Tibial nerve (tissue), 4 donors: ENCODE measurements at regions not wholly inside any gene's neighbourhood (a gene's known extent, or its start where the extent isn't known, plus 50 kb on each side); places are given as distances from the start of the nearest gene placed in this dataset.

Source experiments
- DNase-seq, 2 donors: peaks; one replicate each; pipeline ENCODE4 v3.0.0-alpha.2; 2019; ENCODE audit warnings: low spot score in 2 of 2
- H3K27ac ChIP-seq, 4 donors: fragments of 200-600 bp; sonication (generic) in 3 of 4; one replicate each; pipeline ENCODE4 v1.5.1; 2017 to 2019; ENCODE audit warnings: mild to moderate bottlenecking in 1 of 4
- H3K27me3 ChIP-seq, 2 donors: fragments of 200-600 bp; sonication (generic) in 1 of 2; one replicate each; pipeline versions ENCODE4 v1.5.1 to v1.6.0; 2017 to 2019
- H3K36me3 ChIP-seq, 3 donors: fragments of 200-600 bp; sonication (generic); one replicate each; pipeline ENCODE4 v1.5.1; 2018 to 2019
- H3K4me1 ChIP-seq, 4 donors: fragments of 200-600 bp; sonication (generic) in 3 of 4; one replicate each; pipeline ENCODE4 v1.5.1; 2017 to 2019
- H3K4me3 ChIP-seq, 4 donors: fragments of 200-600 bp; sonication (generic) in 3 of 4; one replicate each; pipeline ENCODE4 v1.5.1; 2017 to 2019; ENCODE audit warnings: mild to moderate bottlenecking in 1 of 4, moderate library complexity in 1 of 4
- H3K9me3 ChIP-seq, 4 donors: fragments of 200-600 bp; sonication (generic) in 3 of 4; one replicate each; pipeline ENCODE4 v1.5.1; 2017 to 2019
- EP300 ChIP-seq, 2 donors: sonication (generic); formaldehyde crosslinking; IDR thresholded peaks; one replicate each; pipeline ENCODE4 v1.6.1; 2017; ENCODE audit warnings: antibody characterized with exemption in 2 of 2, mild to moderate bottlenecking in 1 of 2
- POLR2A ChIP-seq, 2 donors: fragments of 450-650 bp; IDR thresholded peaks; one replicate each; pipeline ENCODE4 v1.6.1; 2017; ENCODE audit warnings: antibody characterized with exemption in 2 of 2, mild to moderate bottlenecking in 2 of 2, moderate library complexity in 2 of 2
- WGBS, 2 donors: methylation state at CpG; one replicate each; pipeline ENCODE4 v1.1.5; 2018; 5-methylcytosine and 5-hydroxymethylcytosine counted together
- TF ChIP-seq, protein P1 (sequence below), 5 experiments: fragments of 200-600 bp in 3 of 5; fragments of 450-650 bp in 2 of 5; sonication (generic) in 3 of 5; IDR thresholded peaks; one replicate each; pipeline ENCODE4 v1.5.1; 2016 to 2019; ENCODE audit warnings: antibody characterized with exemption in 5 of 5, mild to moderate bottlenecking in 3 of 5, moderate library complexity in 2 of 5

GRCh38 chr2:133737242-133737993, 169.2 kb upstream of the NCKAP5 start:
- Histone ChIP-seq H3K27ac (no peak overlapping the region), H3K4me3 (no peak overlapping the region), H3K27me3 (no peaks in the 10 kb centered on the region), H3K4me1 (peaks cover 0 to 25% (median 0%) of the 10 kb centered on the region in 4 donors), H3K36me3 (no peaks in the 10 kb centered on the region), H3K9me3 (no peaks in the 10 kb centered on the region)
- 45 to 56% methylated on average over 2 of the region's 2 CpGs for WGBS, 2 donors
- TF ChIP-seq, protein P1, sequence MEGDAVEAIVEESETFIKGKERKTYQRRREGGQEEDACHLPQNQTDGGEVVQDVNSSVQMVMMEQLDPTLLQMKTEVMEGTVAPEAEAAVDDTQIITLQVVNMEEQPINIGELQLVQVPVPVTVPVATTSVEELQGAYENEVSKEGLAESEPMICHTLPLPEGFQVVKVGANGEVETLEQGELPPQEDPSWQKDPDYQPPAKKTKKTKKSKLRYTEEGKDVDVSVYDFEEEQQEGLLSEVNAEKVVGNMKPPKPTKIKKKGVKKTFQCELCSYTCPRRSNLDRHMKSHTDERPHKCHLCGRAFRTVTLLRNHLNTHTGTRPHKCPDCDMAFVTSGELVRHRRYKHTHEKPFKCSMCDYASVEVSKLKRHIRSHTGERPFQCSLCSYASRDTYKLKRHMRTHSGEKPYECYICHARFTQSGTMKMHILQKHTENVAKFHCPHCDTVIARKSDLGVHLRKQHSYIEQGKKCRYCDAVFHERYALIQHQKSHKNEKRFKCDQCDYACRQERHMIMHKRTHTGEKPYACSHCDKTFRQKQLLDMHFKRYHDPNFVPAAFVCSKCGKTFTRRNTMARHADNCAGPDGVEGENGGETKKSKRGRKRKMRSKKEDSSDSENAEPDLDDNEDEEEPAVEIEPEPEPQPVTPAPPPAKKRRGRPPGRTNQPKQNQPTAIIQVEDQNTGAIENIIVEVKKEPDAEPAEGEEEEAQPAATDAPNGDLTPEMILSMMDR (IDR thresholded peaks at IDR 0.05): no peak
- TF ChIP-seq EP300 (IDR thresholded peaks at IDR 0.05): no peak
- TF ChIP-seq POLR2A (IDR thresholded peaks at IDR 0.05): no peak
- DNase-seq: no peak

GRCh38 chr2:133739039-133739438, 170.8 kb upstream of the NCKAP5 start:
- Histone ChIP-seq H3K4me1 (peaks cover 0 to 14% (median 0%) of the 10 kb centered on the region in 4 donors), H3K27me3 (no peaks in the 10 kb centered on the region), H3K27ac (no peak overlapping the region), H3K9me3 (no peaks in the 10 kb centered on the region), H3K4me3 (no peak overlapping the region), H3K36me3 (no peaks in the 10 kb centered on the region)
- no peak for DNase-seq
- TF ChIP-seq EP300 (IDR thresholded peaks at IDR 0.05) (no peak), POLR2A (IDR thresholded peaks at IDR 0.05) (no peak)
- TF ChIP-seq, protein P1 (IDR thresholded peaks at IDR 0.05): no peak

- Histone ChIP-seq H3K9me3 (no peaks in the 10 kb centered on the region), H3K4me3 (no peak overlapping the region), H3K36me3 (no peaks in the 10 kb centered on the region), H3K27ac (no peak overlapping the region), H3K4me1 (peaks cover 0 to 1% (median 0%) of the 10 kb centered on the region in 4 donors), H3K27me3 (no peaks in the 10 kb centered on the region)
- TF ChIP-seq, protein P1 (IDR thresholded peaks at IDR 0.05): no peak
- no peak for TF ChIP-seq POLR2A (IDR thresholded peaks at IDR 0.05)
- TF ChIP-seq EP300 (IDR thresholded peaks at IDR 0.05): no peak
- 88 to 98% methylated on average over 1 of the region's 1 CpG for WGBS, 2 donors
- no peak for DNase-seq
Observed at GRCh38 chr2:133740500-133740899, 172.2 kb upstream of the NCKAP5 start.

- Histone ChIP-seq H3K4me3 (no peak overlapping the region), H3K27ac (no peak overlapping the region), H3K36me3 (no peaks in the 10 kb centered on the region), H3K27me3 (no peaks in the 10 kb centered on the region), H3K4me1 (no peaks in the 10 kb centered on the region), H3K9me3 (no peaks in the 10 kb centered on the region)
- no peak for TF ChIP-seq EP300 (IDR thresholded peaks at IDR 0.05)
- TF ChIP-seq, protein P1 (IDR thresholded peaks at IDR 0.05): no peak
- no peak for TF ChIP-seq POLR2A (IDR thresholded peaks at IDR 0.05)
- DNase-seq: no peak
- 67 to 74% methylated on average over 3 of the region's 3 CpGs for WGBS, 2 donors
Observed at GRCh38 chr2:133748007-133748700, 179.9 kb upstream of the NCKAP5 start.

GRCh38 chr2:133753665-133754064, 185.4 kb upstream of the NCKAP5 start:
- no peaks in the 10 kb centered on the region for H3K27me3 ChIP-seq
- 62 to 76% methylated on average over 2 of the region's 2 CpGs for WGBS, 2 donors
- no peak overlapping the region for H3K4me3 ChIP-seq
- TF ChIP-seq EP300 (IDR thresholded peaks at IDR 0.05): no peak
- TF ChIP-seq, protein P1 (IDR thresholded peaks at IDR 0.05): no peak
- TF ChIP-seq POLR2A (IDR thresholded peaks at IDR 0.05): no peak
- no peaks in the 10 kb centered on the region for H3K9me3 ChIP-seq
- DNase-seq: no peak
- peaks cover 0 to 16% (median 3%) of the 10 kb centered on the region in 4 donors for H3K4me1 ChIP-seq
- H3K36me3 ChIP-seq: no peaks in the 10 kb centered on the region
- no peak overlapping the region for H3K27ac ChIP-seq
